HFFc6 (cell line): ENCODE measurements at regions not wholly inside any gene's neighbourhood (a gene's known extent, or its start where the extent isn't known, plus 50 kb on each side); places are given as distances from the start of the nearest gene placed in this dataset.

Source experiments
- DNase-seq: peaks from one replicate; pipeline ENCODE4 v3.0.0-alpha.2; 2018
- H3K27ac Mint-ChIP-seq: 2 replicates; pipeline ENCODE4 v1.8.0; 2020; ENCODE audit warnings: mild to moderate bottlenecking, mixed read lengths
- H3K27me3 Mint-ChIP-seq: 2 replicates; pipeline ENCODE4 v1.8.0; 2021; ENCODE audit warnings: mild to moderate bottlenecking, moderate library complexity, mixed read lengths; ENCODE audit not compliant: insufficient read depth
- H3K36me3 Mint-ChIP-seq: 2 replicates; pipeline ENCODE4 v1.8.0; 2021; ENCODE audit warnings: low read depth, mixed read lengths
- H3K4me1 Mint-ChIP-seq: 2 replicates; pipeline ENCODE4 v1.8.0; 2020; ENCODE audit warnings: low read depth, mixed read lengths
- H3K4me3 Mint-ChIP-seq: 2 replicates; pipeline ENCODE4 v1.8.0; 2020; ENCODE audit warnings: mild to moderate bottlenecking, moderate library complexity, mixed read lengths
- H3K9me3 Mint-ChIP-seq: 2 replicates; pipeline ENCODE4 v1.8.0; 2020; ENCODE audit warnings: mild to moderate bottlenecking, mixed read lengths
- TF ChIP-seq, protein P1 (sequence below): fragments of 200-600 bp; sonication (generic); IDR thresholded peaks from 2 replicates; pipeline ENCODE4 v1.5.0; 2021; ENCODE audit warnings: antibody characterized with exemption, mild to moderate bottlenecking

DNA sequence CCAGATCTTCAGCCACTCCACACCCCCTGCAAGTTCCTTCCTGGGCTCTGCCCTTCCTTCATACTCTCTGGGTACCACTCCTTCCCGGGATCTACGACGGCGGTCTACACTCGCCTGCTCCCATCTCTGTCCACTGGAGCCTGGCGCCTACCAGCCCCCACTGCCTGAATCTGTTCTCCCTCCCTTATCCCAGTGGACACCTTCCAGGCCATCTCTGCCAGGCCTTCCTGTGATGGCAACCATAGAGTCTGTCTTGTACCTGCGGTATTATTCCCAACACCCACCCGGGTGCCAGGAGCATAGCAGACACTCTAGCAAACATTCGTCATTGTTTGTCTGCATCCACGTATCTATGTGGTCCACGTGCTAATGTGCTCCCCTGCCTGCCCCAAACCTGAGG is 140.9 kb downstream of the ZFP36L2 start:
- Mint-ChIP-seq H3K4me1 (peaks cover 84% of the 10 kb centered on the region), H3K4me3 (no peak overlapping the region)
- DNase-seq: no peak

DNA sequence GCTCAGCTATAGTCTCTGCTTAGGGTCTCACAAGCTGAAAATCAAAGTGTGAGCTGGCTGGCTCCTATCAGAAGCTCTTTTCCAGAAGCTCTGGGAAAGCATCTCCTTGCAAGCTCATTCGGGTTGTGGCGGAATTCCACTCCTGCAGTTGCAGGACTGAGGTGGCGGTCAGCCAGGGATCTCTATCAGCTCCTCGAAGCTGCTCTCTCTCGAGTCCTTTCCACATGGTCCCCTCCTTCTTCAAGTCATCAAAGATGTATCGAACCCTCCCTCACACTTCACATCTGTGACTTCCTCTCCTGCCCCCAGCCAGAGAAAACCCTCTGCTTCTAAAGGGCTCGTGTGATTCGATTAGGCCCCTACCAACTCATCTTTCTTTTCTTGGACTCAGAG is 141.7 kb downstream of the ZFP36L2 start:
- peak; percentile 48 for DNase-seq
- Mint-ChIP-seq H3K27ac (peak overlapping the region; percentile 99), H3K27me3 (peaks cover 5% of the 10 kb centered on the region), H3K36me3 (peaks cover 4% of the 10 kb centered on the region), H3K4me1 (peaks cover 84% of the 10 kb centered on the region), H3K4me3 (peak overlapping the region; percentile 33; the same call in 1 of the 2 replicates), H3K9me3 (peaks cover 2% of the 10 kb centered on the region)
- TF ChIP-seq, protein P1, sequence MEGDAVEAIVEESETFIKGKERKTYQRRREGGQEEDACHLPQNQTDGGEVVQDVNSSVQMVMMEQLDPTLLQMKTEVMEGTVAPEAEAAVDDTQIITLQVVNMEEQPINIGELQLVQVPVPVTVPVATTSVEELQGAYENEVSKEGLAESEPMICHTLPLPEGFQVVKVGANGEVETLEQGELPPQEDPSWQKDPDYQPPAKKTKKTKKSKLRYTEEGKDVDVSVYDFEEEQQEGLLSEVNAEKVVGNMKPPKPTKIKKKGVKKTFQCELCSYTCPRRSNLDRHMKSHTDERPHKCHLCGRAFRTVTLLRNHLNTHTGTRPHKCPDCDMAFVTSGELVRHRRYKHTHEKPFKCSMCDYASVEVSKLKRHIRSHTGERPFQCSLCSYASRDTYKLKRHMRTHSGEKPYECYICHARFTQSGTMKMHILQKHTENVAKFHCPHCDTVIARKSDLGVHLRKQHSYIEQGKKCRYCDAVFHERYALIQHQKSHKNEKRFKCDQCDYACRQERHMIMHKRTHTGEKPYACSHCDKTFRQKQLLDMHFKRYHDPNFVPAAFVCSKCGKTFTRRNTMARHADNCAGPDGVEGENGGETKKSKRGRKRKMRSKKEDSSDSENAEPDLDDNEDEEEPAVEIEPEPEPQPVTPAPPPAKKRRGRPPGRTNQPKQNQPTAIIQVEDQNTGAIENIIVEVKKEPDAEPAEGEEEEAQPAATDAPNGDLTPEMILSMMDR: no peak

More for the DNA sequence above, 140.9 kb downstream of the ZFP36L2 start:
- Mint-ChIP-seq H3K27me3 (peaks cover 5% of the 10 kb centered on the region), H3K27ac (peak overlapping the region; percentile 99), H3K9me3 (peaks cover 10% of the 10 kb centered on the region), H3K36me3 (peaks cover 12% of the 10 kb centered on the region)
- TF ChIP-seq, protein P1: no peak

DNA sequence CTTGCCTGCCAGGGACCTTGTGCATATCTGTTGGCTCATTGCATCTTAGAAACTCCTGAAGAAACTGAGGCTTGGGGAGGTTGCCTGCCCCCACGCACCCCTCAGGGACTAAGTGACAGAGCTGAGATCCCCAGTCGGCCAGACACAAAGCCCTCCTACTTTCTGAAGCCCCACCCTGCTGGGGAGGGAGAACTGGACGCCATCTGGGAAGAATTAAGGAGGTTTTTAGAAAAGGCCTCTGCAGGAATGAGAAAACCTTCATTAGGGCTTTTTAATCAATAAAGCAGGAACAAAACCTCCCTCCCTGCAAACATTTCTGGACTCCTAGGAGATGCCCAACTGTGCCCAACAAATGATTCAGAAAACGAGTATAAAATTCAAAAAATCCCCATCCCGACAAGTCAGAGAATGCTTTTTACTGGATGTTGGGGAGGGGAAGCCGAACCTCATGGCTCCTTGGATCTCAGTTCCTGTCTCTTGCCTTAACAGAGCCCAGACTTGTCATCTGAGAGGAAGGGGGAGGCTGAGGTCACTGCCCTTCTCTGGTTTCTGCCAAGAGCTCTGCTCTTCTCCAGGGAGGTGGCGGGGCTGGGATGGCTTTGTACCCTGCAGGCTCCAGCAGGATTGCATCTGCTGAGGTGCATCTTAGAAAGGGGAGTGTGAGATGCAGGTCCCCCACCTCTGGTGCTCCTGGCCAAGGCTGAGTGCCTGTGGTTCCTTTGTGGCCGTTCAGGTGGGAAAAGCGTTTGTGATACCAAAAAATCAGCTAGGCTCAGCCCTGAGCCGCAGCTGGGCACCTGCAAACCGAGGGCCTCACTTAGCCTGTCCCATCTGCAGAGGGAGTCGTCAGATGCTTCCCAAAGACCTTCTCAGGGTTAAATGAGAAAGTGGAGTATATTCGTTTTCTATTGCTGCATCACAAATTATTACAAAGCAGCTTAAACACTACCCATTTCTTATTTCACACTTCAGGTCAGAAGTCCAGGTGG is 142.4 kb downstream of the ZFP36L2 start:
- H3K36me3 Mint-ChIP-seq: no peaks in the 10 kb centered on the region
- H3K27ac Mint-ChIP-seq: peak overlapping the region; percentile 99
- TF ChIP-seq, protein P1: no peak
- peaks cover 5% of the 10 kb centered on the region for H3K27me3 Mint-ChIP-seq
- no peaks in the 10 kb centered on the region; the same call in 1 of the 2 replicates for H3K9me3 Mint-ChIP-seq
- peaks cover 84% of the 10 kb centered on the region for H3K4me1 Mint-ChIP-seq
- DNase-seq: peak; percentile 56
- H3K4me3 Mint-ChIP-seq: peak overlapping the region; percentile 59

DNA sequence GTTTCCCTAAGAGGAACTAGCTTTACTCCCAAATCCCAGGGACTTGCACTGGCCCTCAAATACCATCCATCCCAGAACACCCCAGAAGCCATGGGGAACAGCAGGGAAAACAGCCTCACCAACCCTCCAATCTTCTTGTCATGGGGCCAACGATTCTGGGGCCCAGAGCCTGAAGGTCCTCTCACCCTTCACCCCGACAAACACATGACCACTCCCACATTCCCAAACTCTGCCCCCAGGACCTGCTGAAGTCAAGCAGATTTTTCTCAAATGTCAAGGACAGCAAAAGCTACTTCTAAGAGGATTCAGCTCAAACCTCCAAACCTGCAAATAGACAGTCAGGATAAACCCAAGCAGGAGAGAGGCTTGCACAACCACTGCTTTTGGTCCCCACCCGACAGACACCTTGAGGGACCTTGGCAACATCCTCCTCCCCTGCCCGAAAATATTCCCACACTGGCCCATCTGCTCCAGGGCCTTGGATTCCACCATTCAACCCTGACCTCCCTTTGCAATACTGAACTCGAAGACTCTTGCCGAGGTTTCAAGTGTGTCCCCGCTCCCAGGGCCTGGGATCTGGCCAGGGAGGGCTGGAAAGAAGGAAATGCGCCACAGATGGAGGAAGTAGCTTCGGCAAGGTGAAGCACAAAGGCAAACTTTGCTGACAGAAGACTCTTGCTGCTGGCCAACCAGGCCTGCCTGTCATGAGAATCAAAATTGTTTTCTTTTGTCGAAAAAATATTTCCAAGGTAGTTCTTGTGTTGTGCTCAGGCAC is 143.3 kb downstream of the ZFP36L2 start:
- H3K36me3 Mint-ChIP-seq: no peaks in the 10 kb centered on the region
- peak overlapping the region; percentile 59 for H3K4me3 Mint-ChIP-seq
- no peak for DNase-seq
- no peaks in the 10 kb centered on the region; the same call in 1 of the 2 replicates for H3K9me3 Mint-ChIP-seq
- TF ChIP-seq, protein P1: no peak
- H3K27ac Mint-ChIP-seq: peak overlapping the region; percentile 99
- H3K27me3 Mint-ChIP-seq: peaks cover 5% of the 10 kb centered on the region
- peaks cover 81% of the 10 kb centered on the region for H3K4me1 Mint-ChIP-seq

DNA sequence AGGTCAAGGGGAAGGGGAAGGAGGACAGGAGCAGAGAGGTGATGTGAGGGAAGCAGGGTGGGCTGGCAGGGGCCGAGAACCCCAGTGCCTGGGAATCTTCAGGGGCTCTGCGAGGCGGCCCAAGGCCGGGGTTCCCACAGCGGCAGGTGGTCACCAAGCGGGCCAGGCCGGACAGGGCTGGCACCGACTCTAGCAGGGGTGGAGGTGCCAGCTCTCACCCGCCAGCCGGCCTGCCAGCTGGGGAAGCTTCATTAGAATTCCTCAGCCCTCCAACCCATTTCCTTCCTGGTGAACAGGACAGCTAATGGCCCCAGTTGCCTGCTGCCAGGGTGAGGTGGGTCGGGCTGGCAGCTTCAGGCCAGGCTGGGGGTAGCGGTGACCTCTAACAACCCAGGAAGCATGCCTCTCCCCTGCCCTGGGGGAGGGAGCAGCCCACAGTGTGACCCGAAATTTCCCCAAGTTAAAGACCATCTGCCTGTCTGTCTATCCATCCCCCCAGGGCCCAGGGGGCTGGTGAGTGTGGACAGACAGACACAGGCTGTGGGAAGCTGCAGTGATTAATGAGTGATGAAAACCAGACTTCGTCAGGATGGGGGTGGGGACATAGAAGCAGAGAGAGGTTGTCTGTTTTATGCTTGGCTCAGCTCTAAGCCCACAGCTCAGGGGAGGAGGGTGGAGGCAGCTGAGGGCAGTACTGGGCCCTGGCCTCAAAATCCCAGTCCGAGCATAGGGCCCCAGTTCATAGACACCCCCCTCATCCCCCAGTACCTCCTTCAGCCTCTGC is 144.1 kb downstream of the ZFP36L2 start:
- Mint-ChIP-seq H3K27ac (peak overlapping the region; percentile 99), H3K4me3 (peak overlapping the region; percentile 59; the same call in 1 of the 2 replicates), H3K27me3 (peaks cover 5% of the 10 kb centered on the region), H3K9me3 (no peaks in the 10 kb centered on the region), H3K36me3 (no peaks in the 10 kb centered on the region), H3K4me1 (peaks cover 79% of the 10 kb centered on the region)
- peak; percentile 72 for DNase-seq
- TF ChIP-seq, protein P1: no peak
